Hepatocyte (in vitro differentiated cells): ENCODE measurements at regions not wholly inside any gene's neighbourhood (a gene's known extent, or its start where the extent isn't known, plus 50 kb on each side); places are given as distances from the start of the nearest gene placed in this dataset.

ENCODE experiments used
- DNase-seq: peaks from one replicate; pipeline ENCODE4 v3.0.0-alpha.2; 2016; ENCODE audit warnings: low spot score
- H2AFZ ChIP-seq: fragments of 200-600 bp; sonication (generic); 2 replicates; pipeline ENCODE4 v1.6.0; 2016; ENCODE audit warnings: antibody characterized with exemption, mild to moderate bottlenecking
- H3K27ac ChIP-seq: fragments of 200-600 bp; sonication (generic); 2 replicates; pipeline ENCODE4 v1.5.1; 2016; ENCODE audit warnings: mild to moderate bottlenecking
- H3K27me3 ChIP-seq: fragments of 200-600 bp; sonication (generic); 2 replicates; pipeline ENCODE4 v1.6.1; 2016
- H3K36me3 ChIP-seq: fragments of 200-600 bp; sonication (generic); replicated peaks from 2 replicates; pipeline ENCODE4 v1.5.1; 2016; ENCODE audit warnings: low read depth; ENCODE audit not compliant: insufficient read depth
- H3K4me1 ChIP-seq: fragments of 200-600 bp; sonication (generic); 2 replicates; pipeline ENCODE4 v1.5.1; 2016; ENCODE audit warnings: mild to moderate bottlenecking, moderate library complexity; ENCODE audit not compliant: insufficient read depth
- H3K4me2 ChIP-seq: fragments of 200-600 bp; sonication (generic); 2 replicates; pipeline ENCODE4 v1.6.0; 2016
- H3K4me3 ChIP-seq: fragments of 200-600 bp; sonication (generic); 2 replicates; pipeline ENCODE4 v1.5.1; 2016; ENCODE audit warnings: mild to moderate bottlenecking
- H3K79me2 ChIP-seq: fragments of 200-600 bp; sonication (generic); 2 replicates; pipeline ENCODE4 v1.6.0; 2017; ENCODE audit warnings: mild to moderate bottlenecking
- H3K9me2 ChIP-seq: fragments of 200-600 bp; sonication (generic); replicated peaks from 2 replicates; pipeline ENCODE4 v1.6.0; 2017; ENCODE audit warnings: mild to moderate bottlenecking; ENCODE audit not compliant: insufficient read depth
- H3K9me3 ChIP-seq: fragments of 200-600 bp; sonication (generic); 2 replicates; pipeline ENCODE4 v1.5.1; 2016; ENCODE audit warnings: low read depth, mild to moderate bottlenecking
- H4K20me1 ChIP-seq: fragments of 200-600 bp; sonication (generic); 2 replicates; pipeline ENCODE4 v1.6.0; 2016; ENCODE audit warnings: mild to moderate bottlenecking; ENCODE audit not compliant: insufficient read depth, poor library complexity, severe bottlenecking
- CTCF ChIP-seq: fragments of 200-600 bp; sonication (generic); IDR thresholded peaks from 2 replicates; pipeline ENCODE4 v1.5.1; 2016; ENCODE audit warnings: antibody characterized with exemption, mild to moderate bottlenecking; ENCODE audit not compliant: poor library complexity
- EZH2 ChIP-seq: fragments of 200-600 bp; sonication (generic); IDR thresholded peaks from 2 replicates; pipeline ENCODE4 v1.6.1; 2016; ENCODE audit warnings: antibody characterized with exemption, mild to moderate bottlenecking, borderline replicate concordance
- EZH2phosphoT487 ChIP-seq: fragments of 200-600 bp; sonication (generic); IDR thresholded peaks from one replicate; pipeline ENCODE4 v1.6.1; 2018; ENCODE audit warnings: antibody characterized with exemption, mild to moderate bottlenecking, low read depth, moderate library complexity; ENCODE audit not compliant: unreplicated experiment, severe bottlenecking
- WGBS: methylation state at CpG from one replicate; pipeline ENCODE4 v1.1.6; 2016; ENCODE audit warnings: low lambda C conversion rate; ENCODE audit errors: missing lambda C conversion rate; 5-methylcytosine and 5-hydroxymethylcytosine counted together

GRCh38 chr2:180614776-180615175, 365.6 kb upstream of the UBE2E3 start:
- H3K36me3 ChIP-seq, result no peaks in the 10 kb centered on the region
- 88% methylated on average over 2 of the region's 2 CpGs for WGBS

GRCh38 chr2:180609626-180610340, 370.6 kb upstream of the UBE2E3 start:
- H4K20me1 ChIP-seq, result no peaks in the 10 kb centered on the region
- H3K4me1 ChIP-seq, result no peaks in the 10 kb centered on the region
- H3K4me3 ChIP-seq, result no peak overlapping the region
- H3K9me3 ChIP-seq, result no peaks in the 10 kb centered on the region
- H3K4me2 ChIP-seq, result no peak overlapping the region
- H3K36me3 ChIP-seq, result no peaks in the 10 kb centered on the region
- no peak overlapping the region for H2AFZ ChIP-seq
- H3K27ac ChIP-seq, result no peak overlapping the region
- H3K9me2 ChIP-seq, result no peaks in the 10 kb centered on the region
- DNase-seq, result no peak
- TF ChIP-seq EZH2, result no peak
- no peak for TF ChIP-seq CTCF
- TF ChIP-seq EZH2phosphoT487, result no peak
- no peaks in the 10 kb centered on the region for H3K27me3 ChIP-seq
- WGBS, result 87% methylated on average over 3 of the region's 3 CpGs
- H3K79me2 ChIP-seq, result no peaks in the 10 kb centered on the region

More at GRCh38 chr2:180614776-180615175, 365.6 kb upstream of the UBE2E3 start:
- no peaks in the 10 kb centered on the region for H3K9me3 ChIP-seq
- H3K79me2 ChIP-seq, result no peaks in the 10 kb centered on the region
- no peak for DNase-seq
- H3K4me3 ChIP-seq, result no peak overlapping the region
- no peaks in the 10 kb centered on the region for H3K9me2 ChIP-seq
- no peak overlapping the region for H3K4me2 ChIP-seq
- H4K20me1 ChIP-seq, result no peaks in the 10 kb centered on the region
- H3K4me1 ChIP-seq, result no peaks in the 10 kb centered on the region
- H2AFZ ChIP-seq, result no peak overlapping the region
- TF ChIP-seq CTCF, result no peak
- no peak for TF ChIP-seq EZH2phosphoT487
- no peak for TF ChIP-seq EZH2
- H3K27me3 ChIP-seq, result no peaks in the 10 kb centered on the region
- no peak overlapping the region for H3K27ac ChIP-seq

GRCh38 chr2:180607514-180608049, 372.8 kb upstream of the UBE2E3 start:
- Histone ChIP-seq H2AFZ (no peak overlapping the region), H3K79me2 (no peaks in the 10 kb centered on the region), H3K4me3 (no peak overlapping the region), H4K20me1 (no peaks in the 10 kb centered on the region), H3K27ac (no peak overlapping the region), H3K4me2 (no peak overlapping the region), H3K9me2 (no peaks in the 10 kb centered on the region), H3K9me3 (no peaks in the 10 kb centered on the region), H3K4me1 (no peaks in the 10 kb centered on the region), H3K27me3 (no peaks in the 10 kb centered on the region), H3K36me3 (no peaks in the 10 kb centered on the region)
- TF ChIP-seq EZH2 (no peak), CTCF (no peak), EZH2phosphoT487 (no peak)
- peak; percentile 8 for DNase-seq
- WGBS, result 43% methylated on average over 4 of the region's 4 CpGs
